ENCODE measurements at regions not wholly inside any gene's neighbourhood (a gene's known extent, or its start where the extent isn't known, plus 50 kb on each side); places are given as distances from the start of the nearest gene placed in this dataset.
A peak's percentile ranks its signal among the peaks of the same experiment; 100 is the strongest.

DNA sequence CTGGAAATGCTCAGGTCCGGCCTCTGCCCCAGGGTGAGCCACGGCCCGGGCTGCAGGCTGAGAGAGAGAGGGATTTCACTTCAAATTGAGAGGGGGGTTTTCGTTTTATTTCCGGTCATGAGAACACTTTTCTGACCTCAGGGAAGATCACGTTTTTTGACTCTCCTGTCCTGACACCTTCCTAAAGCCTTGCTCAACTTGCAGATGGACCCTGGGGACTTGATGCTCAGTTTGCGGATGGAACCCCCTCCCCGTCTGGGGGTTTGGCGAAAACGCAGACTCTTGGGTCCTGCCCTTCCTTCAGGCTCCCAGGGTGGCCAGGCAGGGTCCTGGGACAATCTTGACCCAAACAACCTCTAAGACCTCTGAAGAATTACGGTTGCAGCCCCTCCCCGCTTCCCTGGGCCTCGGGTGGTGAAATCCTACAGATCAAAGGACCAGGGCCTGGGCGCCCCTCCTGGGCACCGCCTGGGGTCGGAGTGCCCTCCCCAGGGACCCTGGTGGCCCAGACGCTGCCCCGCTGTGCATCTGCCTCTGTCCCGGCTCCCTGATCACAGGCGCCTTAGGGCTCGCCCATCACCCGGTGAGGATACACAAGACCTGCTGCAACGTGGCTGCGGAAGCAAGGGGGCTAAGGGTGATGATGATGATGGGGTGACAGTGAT, 148.2 kb downstream of the ERMARD start:
- peak in 1 of 2 donors; percentile 56 for DNase-seq

GRCh38 chr6:169898788-169899480, 147.5 kb downstream of the ERMARD start:
- DNase-seq, result peak in 1 of 2 donors; percentile 58
- Histone ChIP-seq H3K9me3 (no peaks in the 10 kb centered on the region), H3K4me1 (peaks cover 0 to under 1% (median under 1%) of the 10 kb centered on the region in 4 donors), H3K27me3 (no peaks in the 10 kb centered on the region), H3K27ac (no peak overlapping the region), H3K36me3 (no peaks in the 10 kb centered on the region), H3K4me3 (no peak overlapping the region)
- no peak for ATAC-seq (ENCODE audit: low FRiP score in 2 of 2)
- 65 to 80% methylated on average over 15 to 35 of the region's 35 CpGs for WGBS, 2 donors
- TF ChIP-seq POLR2AphosphoS5 (IDR thresholded peaks at IDR 0.05) (no peak), EP300 (IDR thresholded peaks at IDR 0.05) (no peak), CTCF (IDR thresholded peaks at IDR 0.05) (no peak), POLR2A (IDR thresholded peaks at IDR 0.05) (no peak)

More for the DNA sequence above, 148.2 kb downstream of the ERMARD start:
- no peak for ATAC-seq (ENCODE audit: low FRiP score in 2 of 2)
- Histone ChIP-seq H3K36me3 (no peaks in the 10 kb centered on the region), H3K4me1 (peaks cover 2 to 7% (median 5%) of the 10 kb centered on the region in 4 donors), H3K9me3 (no peaks in the 10 kb centered on the region), H3K27ac (no peak overlapping the region), H3K27me3 (no peaks in the 10 kb centered on the region), H3K4me3 (no peak overlapping the region)
- 62 to 71% methylated on average over 16 to 24 of the region's 24 CpGs for WGBS, 2 donors
- TF ChIP-seq POLR2AphosphoS5 (IDR thresholded peaks at IDR 0.05) (no peak), CTCF (IDR thresholded peaks at IDR 0.05) (no peak), EP300 (IDR thresholded peaks at IDR 0.05) (no peak), POLR2A (IDR thresholded peaks at IDR 0.05) (no peak)

DNA sequence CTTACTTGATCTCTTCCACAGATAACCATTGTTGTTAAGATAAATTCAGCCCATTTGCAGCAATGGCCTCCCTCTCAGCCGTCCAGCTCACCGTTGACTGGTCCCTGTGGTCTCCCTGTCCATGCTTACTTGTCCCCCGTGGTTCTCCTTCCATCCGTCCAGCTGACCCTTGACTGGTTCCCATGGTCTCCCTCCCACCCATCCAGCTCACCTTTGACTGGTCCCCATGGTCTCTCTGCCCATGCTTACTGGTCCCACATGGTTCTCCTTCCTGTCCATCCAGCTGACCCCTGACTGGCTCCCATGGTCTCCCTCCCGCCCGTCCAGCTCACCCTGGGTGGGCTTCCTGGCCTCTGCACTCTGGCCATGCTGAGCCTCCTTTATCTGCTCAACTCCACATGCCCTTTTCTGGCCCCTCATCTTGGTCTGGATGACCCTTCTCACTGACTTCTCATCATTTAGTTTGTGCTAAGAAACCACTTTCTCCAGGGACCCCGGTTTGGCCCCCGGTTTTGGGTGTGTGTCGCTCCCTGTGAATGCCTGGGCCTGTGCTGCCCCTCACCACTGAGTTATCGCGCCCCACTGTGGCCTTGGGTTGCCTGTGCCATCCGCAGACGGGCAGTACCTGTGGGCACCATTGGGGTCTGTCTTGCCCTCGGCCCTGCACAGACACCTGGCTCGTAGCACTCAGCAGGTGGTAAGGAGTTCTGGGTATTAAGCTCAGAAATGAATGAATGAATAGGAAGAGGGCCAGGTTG, 146.4 kb downstream of the ERMARD start:
- TF ChIP-seq POLR2A (IDR thresholded peaks at IDR 0.05) (no peak), POLR2AphosphoS5 (IDR thresholded peaks at IDR 0.05) (no peak), CTCF (IDR thresholded peaks at IDR 0.05) (no peak), EP300 (IDR thresholded peaks at IDR 0.05) (no peak)
- H3K27ac ChIP-seq, result no peak overlapping the region
- H3K9me3 ChIP-seq, result no peaks in the 10 kb centered on the region
- ATAC-seq (ENCODE audit: low FRiP score in 2 of 2) (no peak), DNase-seq (peak in 1 of 2 donors; percentile 25)
- H3K27me3 ChIP-seq, result no peaks in the 10 kb centered on the region
- no peak overlapping the region for H3K4me3 ChIP-seq
- WGBS, 2 donors, result 90 to 95% methylated on average over 15 of the region's 15 CpGs
- no peaks in the 10 kb centered on the region for H3K36me3 ChIP-seq
- H3K4me1 ChIP-seq, result no peaks in the 10 kb centered on the region

- Histone ChIP-seq H3K27me3 (no peaks in the 10 kb centered on the region), H3K9me3 (no peaks in the 10 kb centered on the region), H3K27ac (no peak overlapping the region), H3K4me3 (no peak overlapping the region), H3K36me3 (no peaks in the 10 kb centered on the region), H3K4me1 (no peaks in the 10 kb centered on the region)
- DNase-seq, result peak in 1 of 2 donors; percentile 44
- 95% methylated on average over 17 of the region's 17 CpGs for WGBS, 2 donors
- peak; percentile 13 to 14 for ATAC-seq (ENCODE audit: low FRiP score in 2 of 2)
- TF ChIP-seq EP300 (IDR thresholded peaks at IDR 0.05) (no peak), CTCF (IDR thresholded peaks at IDR 0.05) (no peak), POLR2AphosphoS5 (IDR thresholded peaks at IDR 0.05) (no peak), POLR2A (IDR thresholded peaks at IDR 0.05) (no peak)
These were observed 145.5 kb downstream of the ERMARD start for GRCh38 chr6:169896826-169897456.

Data from upper lobe of left lung (tissue), 6 donors.